ENCODE measurements at regions not wholly inside any gene's neighbourhood (a gene's known extent, or its start where the extent isn't known, plus 50 kb on each side); places are given as distances from the start of the nearest gene placed in this dataset.

- TF ChIP-seq CTCF (IDR thresholded peaks at IDR 0.05; ENCODE audit: insufficient read depth, low read length, poor library complexity, severe bottlenecking) = no peak
- no peak for TF ChIP-seq EZH2phosphoT487 (conservative IDR thresholded peaks at IDR 0.05; ENCODE audit: low read length)
Measured at GRCh38 chr10:53430974-53431373, 658.4 kb upstream of the MBL2 start.

Data from SU-DHL-6 (cell line).